ENCODE measurements at regions not wholly inside any gene's neighbourhood (a gene's known extent, or its start where the extent isn't known, plus 50 kb on each side); places are given as distances from the start of the nearest gene placed in this dataset.
"Not testable (repeated sequence)": the region's sequence is repeated elsewhere in the genome, so short reads cannot be mapped to it uniquely, and the experiment has no call there.

GRCh38 chr11:15347969-15348734 lies 233.4 kb downstream of the INSC start:
- H3K27me3 Mint-ChIP-seq (ENCODE audit: low read depth) = no peaks in the 10 kb centered on the region
- no peak overlapping the region for H3K27ac Mint-ChIP-seq
- H3K36me3 Mint-ChIP-seq (ENCODE audit: low read depth) = no peaks in the 10 kb centered on the region
- H3K4me1 Mint-ChIP-seq (ENCODE audit: low read depth) = no peaks in the 10 kb centered on the region
- no peaks in the 10 kb centered on the region for H3K9me3 Mint-ChIP-seq
- no peak for DNase-seq (ENCODE audit: low spot score)
- H3K4me3 Mint-ChIP-seq = no peak overlapping the region

DNA sequence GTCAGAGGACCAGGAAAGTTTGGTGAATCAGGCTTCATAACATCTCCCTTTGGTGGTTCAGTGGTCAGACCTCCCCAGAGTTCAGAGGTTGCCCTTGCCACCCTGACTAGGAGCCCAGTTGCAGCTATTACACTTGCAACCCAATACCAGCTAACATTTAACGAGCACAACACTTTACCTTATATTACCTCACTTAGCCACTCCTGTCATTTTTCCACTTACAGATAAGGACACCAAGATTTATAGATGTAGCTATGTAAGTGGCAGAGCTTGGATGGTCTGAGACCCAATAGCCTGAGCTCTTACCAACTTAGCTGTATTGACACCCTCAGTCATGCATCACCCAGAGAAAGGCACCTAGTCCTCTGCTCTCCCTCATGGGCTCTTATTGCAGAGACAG lies 234.7 kb downstream of the INSC start:
- DNase-seq (ENCODE audit: low spot score) = no peak
- Mint-ChIP-seq H3K27ac (no peak overlapping the region), H3K4me3 (no peak overlapping the region), H3K4me1 (ENCODE audit: low read depth) (no peaks in the 10 kb centered on the region), H3K27me3 (ENCODE audit: low read depth) (no peaks in the 10 kb centered on the region), H3K36me3 (ENCODE audit: low read depth) (no peaks in the 10 kb centered on the region), H3K9me3 (no peaks in the 10 kb centered on the region)

DNA sequence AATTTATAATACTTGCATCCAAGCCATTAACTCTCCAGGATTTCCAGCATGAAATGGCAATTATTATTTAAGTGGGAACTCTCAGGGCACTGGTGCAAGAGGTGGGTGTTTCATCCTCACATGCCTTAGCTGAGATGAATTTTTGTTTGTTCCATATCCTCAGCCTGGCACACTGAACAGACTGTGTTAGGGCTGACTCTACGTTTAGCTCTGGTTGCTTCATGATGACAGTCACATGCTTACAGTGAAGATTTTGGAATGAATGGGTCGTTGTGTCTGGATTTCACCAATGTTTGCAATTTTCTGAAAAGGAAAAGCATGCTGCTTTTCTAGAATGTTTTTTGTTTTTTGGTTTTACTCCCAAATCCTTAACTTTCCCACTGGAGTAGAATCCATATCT lies 246.6 kb downstream of the INSC start:
- H3K36me3 Mint-ChIP-seq (ENCODE audit: low read depth) = no peaks in the 10 kb centered on the region
- no peaks in the 10 kb centered on the region for H3K9me3 Mint-ChIP-seq
- H3K27me3 Mint-ChIP-seq (ENCODE audit: low read depth) = no peaks in the 10 kb centered on the region
- H3K27ac Mint-ChIP-seq = no peak overlapping the region
- no peaks in the 10 kb centered on the region for H3K4me1 Mint-ChIP-seq (ENCODE audit: low read depth)
- DNase-seq (ENCODE audit: low spot score) = no peak
- no peak overlapping the region for H3K4me3 Mint-ChIP-seq

GRCh38 chr11:15365286-15365685 lies 250.6 kb downstream of the INSC start:
- H3K4me3 Mint-ChIP-seq; H3K36me3 Mint-ChIP-seq (ENCODE audit: low read depth); H3K27ac Mint-ChIP-seq; H3K27me3 Mint-ChIP-seq (ENCODE audit: low read depth); DNase-seq (ENCODE audit: low spot score); H3K4me1 Mint-ChIP-seq (ENCODE audit: low read depth); H3K9me3 Mint-ChIP-seq: not testable (repeated sequence)

DNA sequence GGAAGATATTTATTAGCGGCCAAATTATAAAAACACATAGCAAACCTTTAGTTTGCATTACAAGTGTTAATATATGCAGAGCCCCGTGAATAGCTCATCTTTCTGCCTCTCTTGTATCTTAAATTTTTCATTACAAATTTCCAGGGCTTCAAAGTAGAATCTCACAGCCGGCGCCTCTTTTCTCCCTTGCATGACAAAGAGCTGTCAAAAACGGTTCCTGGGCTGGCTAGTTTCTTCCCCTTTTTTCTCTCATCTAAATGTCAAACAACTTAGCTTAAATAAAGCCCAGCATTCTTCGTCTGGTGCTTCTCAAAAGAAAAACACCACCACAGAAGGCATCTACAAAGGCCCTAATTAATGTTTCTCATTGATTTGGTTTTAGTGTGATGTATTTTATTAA lies 253.0 kb downstream of the INSC start:
- Mint-ChIP-seq H3K36me3 (ENCODE audit: low read depth) (no peaks in the 10 kb centered on the region), H3K4me1 (ENCODE audit: low read depth) (no peaks in the 10 kb centered on the region), H3K9me3 (no peaks in the 10 kb centered on the region), H3K27ac (no peak overlapping the region), H3K4me3 (no peak overlapping the region), H3K27me3 (ENCODE audit: low read depth) (no peaks in the 10 kb centered on the region)
- DNase-seq (ENCODE audit: low spot score) = no peak

DNA sequence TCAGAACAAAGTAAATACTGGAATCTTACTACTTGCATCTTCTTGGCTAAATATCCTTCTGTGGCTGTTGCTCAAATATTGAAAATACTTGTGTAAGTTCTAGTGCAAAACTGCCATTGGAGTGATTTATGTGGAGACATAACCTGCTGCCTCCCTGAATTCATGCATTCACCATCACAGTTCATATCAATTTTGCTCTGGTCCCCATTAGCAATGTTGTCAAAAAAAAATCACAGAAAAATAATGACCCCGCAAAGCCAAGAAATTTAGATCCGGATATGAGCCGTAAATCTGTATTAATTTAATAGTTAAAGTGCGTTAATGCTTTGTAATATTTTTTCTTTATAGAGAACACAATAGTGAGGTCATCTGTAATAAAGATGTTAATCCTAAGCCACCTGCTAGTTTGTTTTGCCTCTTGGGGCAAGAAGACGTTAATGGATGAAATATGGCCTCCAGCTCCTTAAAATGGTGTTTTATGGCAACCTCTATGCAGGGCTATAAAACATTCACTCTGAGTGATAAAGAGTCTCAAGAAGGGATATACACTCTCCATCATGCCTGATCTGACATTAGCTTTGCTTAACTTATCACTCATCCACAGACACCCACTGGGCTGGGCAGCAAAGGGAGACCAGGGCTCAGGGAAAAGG lies 255.9 kb downstream of the INSC start:
- no peak for DNase-seq (ENCODE audit: low spot score)
- Mint-ChIP-seq H3K9me3 (no peaks in the 10 kb centered on the region), H3K4me3 (no peak overlapping the region), H3K4me1 (ENCODE audit: low read depth) (no peaks in the 10 kb centered on the region), H3K27me3 (ENCODE audit: low read depth) (no peaks in the 10 kb centered on the region), H3K36me3 (ENCODE audit: low read depth) (no peaks in the 10 kb centered on the region), H3K27ac (no peak overlapping the region)

- Mint-ChIP-seq H3K9me3 (no peaks in the 10 kb centered on the region), H3K27ac (no peak overlapping the region), H3K4me1 (ENCODE audit: low read depth) (no peaks in the 10 kb centered on the region), H3K36me3 (ENCODE audit: low read depth) (no peaks in the 10 kb centered on the region), H3K27me3 (ENCODE audit: low read depth) (no peaks in the 10 kb centered on the region), H3K4me3 (no peak overlapping the region)
- no peak for DNase-seq (ENCODE audit: low spot score)
Measured at GRCh38 chr11:15371533-15371932, 256.8 kb downstream of the INSC start.

DNA sequence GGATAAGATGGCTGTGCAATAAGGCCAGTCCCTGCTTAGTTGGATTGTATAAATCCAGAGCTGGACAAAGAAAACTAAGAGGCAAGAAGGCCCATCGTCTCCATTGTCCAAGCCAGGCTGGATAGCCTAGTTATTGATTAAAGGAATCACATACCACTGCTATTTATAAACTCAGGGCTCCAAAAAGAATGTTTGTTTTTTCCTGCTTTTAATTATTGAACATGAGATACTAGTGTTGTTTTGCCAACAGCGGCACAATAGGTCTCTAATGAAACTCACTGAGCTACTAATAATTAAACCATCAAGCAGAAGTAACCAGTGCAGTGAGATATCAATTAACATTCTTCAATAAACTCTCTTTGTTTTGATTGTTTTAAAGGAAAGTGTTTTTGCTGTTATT lies 259.7 kb downstream of the INSC start:
- Mint-ChIP-seq H3K36me3 (ENCODE audit: low read depth) (no peaks in the 10 kb centered on the region), H3K4me3 (no peak overlapping the region), H3K9me3 (no peaks in the 10 kb centered on the region), H3K4me1 (ENCODE audit: low read depth) (no peaks in the 10 kb centered on the region), H3K27me3 (ENCODE audit: low read depth) (no peaks in the 10 kb centered on the region), H3K27ac (no peak overlapping the region)
- no peak for DNase-seq (ENCODE audit: low spot score)

GRCh38 chr11:15378941-15379340 lies 264.2 kb downstream of the INSC start:
- Mint-ChIP-seq H3K9me3 (no peaks in the 10 kb centered on the region), H3K27ac (no peak overlapping the region), H3K27me3 (ENCODE audit: low read depth) (no peaks in the 10 kb centered on the region), H3K36me3 (ENCODE audit: low read depth) (no peaks in the 10 kb centered on the region), H3K4me3 (no peak overlapping the region), H3K4me1 (ENCODE audit: low read depth) (no peaks in the 10 kb centered on the region)
- no peak for DNase-seq (ENCODE audit: low spot score)

GRCh38 chr11:15379483-15379882 lies 264.8 kb downstream of the INSC start:
- Mint-ChIP-seq H3K4me3 (no peak overlapping the region), H3K36me3 (ENCODE audit: low read depth) (no peaks in the 10 kb centered on the region), H3K4me1 (ENCODE audit: low read depth) (no peaks in the 10 kb centered on the region), H3K9me3 (no peaks in the 10 kb centered on the region), H3K27ac (no peak overlapping the region), H3K27me3 (ENCODE audit: low read depth) (no peaks in the 10 kb centered on the region)
- DNase-seq (ENCODE audit: low spot score) = no peak

DNA sequence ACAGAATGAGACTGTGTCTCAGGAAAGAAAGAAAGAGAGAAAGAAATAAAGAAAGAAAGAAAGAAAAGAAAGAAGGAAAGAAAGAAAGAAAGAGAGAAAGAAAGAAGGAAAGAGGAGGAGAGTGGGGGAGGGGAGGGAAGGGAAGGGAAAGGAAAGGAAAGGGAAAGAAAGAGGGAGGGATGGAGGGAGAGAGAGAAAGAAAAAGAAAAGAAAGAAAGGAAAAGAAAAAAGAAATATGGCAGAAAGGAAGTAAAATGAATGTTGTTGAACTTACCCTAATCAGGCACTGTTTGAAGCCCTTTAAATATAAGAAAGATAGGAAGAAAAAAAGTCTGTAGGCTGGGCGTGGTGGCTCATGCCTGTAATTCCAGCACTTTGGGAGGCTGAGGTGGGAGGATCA lies 276.1 kb downstream of the INSC start:
- no peaks in the 10 kb centered on the region for H3K36me3 Mint-ChIP-seq (ENCODE audit: low read depth)
- no peaks in the 10 kb centered on the region for H3K9me3 Mint-ChIP-seq
- H3K4me3 Mint-ChIP-seq = no peak overlapping the region

GRCh38 chr11:15396778-15397177 lies 282.1 kb downstream of the INSC start:
- Mint-ChIP-seq H3K36me3 (ENCODE audit: low read depth) (no peaks in the 10 kb centered on the region), H3K4me3 (no peak overlapping the region), H3K4me1 (ENCODE audit: low read depth) (no peaks in the 10 kb centered on the region), H3K27me3 (ENCODE audit: low read depth) (no peaks in the 10 kb centered on the region), H3K9me3 (peaks cover 9% of the 10 kb centered on the region), H3K27ac (no peak overlapping the region)
- no peak for DNase-seq (ENCODE audit: low spot score)

More for the DNA sequence above, 276.1 kb downstream of the INSC start:
- no peaks in the 10 kb centered on the region for H3K27me3 Mint-ChIP-seq (ENCODE audit: low read depth)
- no peaks in the 10 kb centered on the region for H3K4me1 Mint-ChIP-seq (ENCODE audit: low read depth)
- H3K27ac Mint-ChIP-seq = no peak overlapping the region
- DNase-seq (ENCODE audit: low spot score) = no peak

- Mint-ChIP-seq H3K27me3 (ENCODE audit: low read depth) (no peaks in the 10 kb centered on the region), H3K27ac (no peak overlapping the region), H3K4me3 (no peak overlapping the region), H3K36me3 (ENCODE audit: low read depth) (no peaks in the 10 kb centered on the region), H3K9me3 (no peaks in the 10 kb centered on the region), H3K4me1 (ENCODE audit: low read depth) (no peaks in the 10 kb centered on the region)
- DNase-seq (ENCODE audit: low spot score) = no peak
Measured at GRCh38 chr11:15406851-15407351, 292.2 kb downstream of the INSC start.

GRCh38 chr11:15412054-15412453 lies 297.3 kb downstream of the INSC start:
- H3K27ac Mint-ChIP-seq = no peak overlapping the region
- no peak for DNase-seq (ENCODE audit: low spot score)
- H3K4me3 Mint-ChIP-seq = no peak overlapping the region
- no peaks in the 10 kb centered on the region for H3K36me3 Mint-ChIP-seq (ENCODE audit: low read depth)
- H3K9me3 Mint-ChIP-seq = no peaks in the 10 kb centered on the region
- H3K27me3 Mint-ChIP-seq (ENCODE audit: low read depth) = no peaks in the 10 kb centered on the region
- H3K4me1 Mint-ChIP-seq (ENCODE audit: low read depth) = no peaks in the 10 kb centered on the region

GRCh38 chr11:15418921-15419320 lies 304.2 kb downstream of the INSC start:
- Mint-ChIP-seq H3K9me3 (no peaks in the 10 kb centered on the region), H3K4me3 (no peak overlapping the region), H3K27ac (no peak overlapping the region), H3K36me3 (ENCODE audit: low read depth) (no peaks in the 10 kb centered on the region), H3K27me3 (ENCODE audit: low read depth) (no peaks in the 10 kb centered on the region), H3K4me1 (ENCODE audit: low read depth) (no peaks in the 10 kb centered on the region)
- DNase-seq (ENCODE audit: low spot score) = no peak
